ENCODE measurements at regions not wholly inside any gene's neighbourhood (a gene's known extent, or its start where the extent isn't known, plus 50 kb on each side); places are given as distances from the start of the nearest gene placed in this dataset.
"Not testable (repeated sequence)": the region's sequence is repeated elsewhere in the genome, so short reads cannot be mapped to it uniquely, and the experiment has no call there.

GRCh38 chrX:65971151-65971550 is 68.7 kb downstream of the VSIG4 start:
- Mint-ChIP-seq H3K4me1 (no peaks in the 10 kb centered on the region), H3K27me3 (no peaks in the 10 kb centered on the region), H3K4me3 (no peak overlapping the region), H3K27ac (no peak overlapping the region), H3K36me3 (ENCODE audit: low read depth) (no peaks in the 10 kb centered on the region), H3K9me3 (no peaks in the 10 kb centered on the region)
- ATAC-seq (ENCODE audit: low read depth): no peak
- intact Hi-C loops (cut with micrococcal nuclease): no loop called here
- ChIA-PET POLR2A (no interaction called here), CTCF (no interaction called here)
- DNase-seq: no peak
- no peak for TF ChIP-seq CTCF (IDR thresholded peaks at IDR 0.05)

GRCh38 chrX:65967159-65967558 is 72.7 kb downstream of the VSIG4 start:
- H3K27me3 Mint-ChIP-seq; intact Hi-C loops (cut with micrococcal nuclease); ATAC-seq (ENCODE audit: low read depth); H3K4me1 Mint-ChIP-seq; H3K4me3 Mint-ChIP-seq; H3K27ac Mint-ChIP-seq; CTCF ChIA-PET; H3K9me3 Mint-ChIP-seq; DNase-seq; POLR2A ChIA-PET; H3K36me3 Mint-ChIP-seq (ENCODE audit: low read depth): not testable (repeated sequence)

- no peaks in the 10 kb centered on the region for H3K9me3 Mint-ChIP-seq
- CTCF ChIA-PET: no interaction called here
- intact Hi-C loops (cut with micrococcal nuclease): no loop called here
These were observed 78.2 kb downstream of the VSIG4 start for GRCh38 chrX:65961714-65962113.

GRCh38 chrX:65948103-65948502 is 91.8 kb downstream of the VSIG4 start:
- no peaks in the 10 kb centered on the region for H3K36me3 Mint-ChIP-seq (ENCODE audit: low read depth)
- H3K27me3 Mint-ChIP-seq: no peaks in the 10 kb centered on the region
- H3K27ac Mint-ChIP-seq: no peak overlapping the region
- POLR2A ChIA-PET: no interaction called here
- peaks cover 9% of the 10 kb centered on the region for H3K9me3 Mint-ChIP-seq
- intact Hi-C loops (cut with micrococcal nuclease): no loop called here
- H3K4me3 Mint-ChIP-seq: no peak overlapping the region
- DNase-seq (no peak), ATAC-seq (ENCODE audit: low read depth) (no peak)
- H3K4me1 Mint-ChIP-seq: no peaks in the 10 kb centered on the region
- no peak for TF ChIP-seq CTCF (IDR thresholded peaks at IDR 0.05)
- CTCF ChIA-PET: no interaction called here

More at GRCh38 chrX:65961714-65962113, 78.2 kb downstream of the VSIG4 start:
- POLR2A ChIA-PET: no interaction called here
- Mint-ChIP-seq H3K27ac (no peak overlapping the region), H3K27me3 (peaks cover 2% of the 10 kb centered on the region), H3K36me3 (ENCODE audit: low read depth) (no peaks in the 10 kb centered on the region), H3K4me3 (no peak overlapping the region), H3K4me1 (no peaks in the 10 kb centered on the region)
- ATAC-seq (ENCODE audit: low read depth) (no peak), DNase-seq (no peak)
- TF ChIP-seq CTCF (IDR thresholded peaks at IDR 0.05): no peak

- POLR2A ChIA-PET: no interaction called here
- intact Hi-C loops (cut with micrococcal nuclease): no loop called here
- no peak for ATAC-seq (ENCODE audit: low read depth)
- no peaks in the 10 kb centered on the region for H3K4me1 Mint-ChIP-seq
- no peaks in the 10 kb centered on the region for H3K27me3 Mint-ChIP-seq
- peaks cover 11% of the 10 kb centered on the region for H3K9me3 Mint-ChIP-seq
- TF ChIP-seq CTCF (IDR thresholded peaks at IDR 0.05): no peak
- CTCF ChIA-PET: no interaction called here
- no peak overlapping the region for H3K4me3 Mint-ChIP-seq
- no peak for DNase-seq
- no peaks in the 10 kb centered on the region for H3K36me3 Mint-ChIP-seq (ENCODE audit: low read depth)
- no peak overlapping the region for H3K27ac Mint-ChIP-seq
These were observed 98.1 kb downstream of the VSIG4 start for GRCh38 chrX:65941775-65942174.

- H3K4me1 Mint-ChIP-seq: no peaks in the 10 kb centered on the region
- no peak for DNase-seq
- H3K4me3 Mint-ChIP-seq: no peak overlapping the region
- intact Hi-C loops (cut with micrococcal nuclease): no loop called here
- H3K27me3 Mint-ChIP-seq: no peaks in the 10 kb centered on the region
- ATAC-seq (ENCODE audit: low read depth): no peak
- peaks cover 3% of the 10 kb centered on the region for H3K9me3 Mint-ChIP-seq
- ChIA-PET CTCF (no interaction called here), POLR2A (no interaction called here)
- no peak overlapping the region for H3K27ac Mint-ChIP-seq
- H3K36me3 Mint-ChIP-seq (ENCODE audit: low read depth): no peaks in the 10 kb centered on the region
- TF ChIP-seq CTCF (IDR thresholded peaks at IDR 0.05): no peak
These were observed 106.7 kb downstream of the VSIG4 start for GRCh38 chrX:65933085-65933589.

Measured in activated B cell treated with CpG ODN at 0.5 μM for 24 hours (primary cell).